OCI-LY1 (cell line): ENCODE measurements at regions not wholly inside any gene's neighbourhood (a gene's known extent, or its start where the extent isn't known, plus 50 kb on each side); places are given as distances from the start of the nearest gene placed in this dataset.

ENCODE experiments used
- H2AFZ ChIP-seq: fragments of 200-600 bp; sonication (generic), shearing (Covaris generic); 2 replicates; pipeline ENCODE4 v1.6.0; 2014; ENCODE audit warnings: antibody characterized with exemption, mild to moderate bottlenecking, low read length
- H3F3A ChIP-seq: fragments of 200-600 bp; sonication (generic), shearing (Covaris generic); 2 replicates; pipeline ENCODE4 v1.6.0; 2014; ENCODE audit warnings: mild to moderate bottlenecking, antibody characterized with exemption, low read length, moderate library complexity; ENCODE audit not compliant: insufficient read depth
- H3K27ac ChIP-seq: fragments of 200-600 bp; sonication (generic); 2 replicates; pipeline ENCODE4 v1.5.1; 2014; ENCODE audit warnings: low read length, mixed run types, mild to moderate bottlenecking, low read depth; ENCODE audit not compliant: poor library complexity, severe bottlenecking
- H3K27me3 ChIP-seq: fragments of 200-600 bp; sonication (generic); 2 replicates; pipeline ENCODE4 v1.6.0; 2014; ENCODE audit warnings: antibody characterized with exemption, mild to moderate bottlenecking, low read length, moderate library complexity; ENCODE audit not compliant: insufficient read depth
- H3K36me3 ChIP-seq: fragments of 200-600 bp; sonication (generic); 2 replicates; pipeline ENCODE4 v1.6.1; 2014; ENCODE audit warnings: mild to moderate bottlenecking, antibody characterized with exemption, low read length, moderate library complexity, mixed read lengths; ENCODE audit not compliant: insufficient read depth
- H3K4me1 ChIP-seq: fragments of 200-600 bp; sonication (generic); 2 replicates; pipeline ENCODE4 v1.5.1; 2014; ENCODE audit warnings: mild to moderate bottlenecking, low read length, moderate library complexity; ENCODE audit not compliant: insufficient read depth, severe bottlenecking
- H3K4me2 ChIP-seq: fragments of 200-600 bp; sonication (generic), shearing (Covaris generic); 2 replicates; pipeline ENCODE4 v1.6.1; 2014; ENCODE audit warnings: low read length
- H3K4me3 ChIP-seq: fragments of 200-600 bp; sonication (generic); 2 replicates; pipeline ENCODE4 v1.5.1; 2014; ENCODE audit warnings: low read length, low read depth, mild to moderate bottlenecking, mixed read lengths; ENCODE audit not compliant: poor library complexity, severe bottlenecking
- H3K79me2 ChIP-seq: fragments of 200-600 bp; shearing (Covaris generic); 2 replicates; pipeline ENCODE4 v1.6.1; 2016; ENCODE audit warnings: mixed run types, low read length, mixed read lengths; ENCODE audit not compliant: insufficient read depth
- H3K9ac ChIP-seq: fragments of 200-600 bp; sonication (generic), shearing (Covaris generic); 2 replicates; pipeline ENCODE4 v1.6.1; 2014; ENCODE audit warnings: mild to moderate bottlenecking, low read length, mixed read lengths
- H3K9me2 ChIP-seq: fragments of 200-600 bp; sonication (generic), shearing (Covaris generic); 2 replicates; pipeline ENCODE4 v1.6.1; 2014; ENCODE audit warnings: low read depth, mild to moderate bottlenecking, low read length, mixed read lengths
- H3K9me3 ChIP-seq: fragments of 200-600 bp; shearing (Covaris generic); 2 replicates; pipeline ENCODE4 v1.6.1; 2014; ENCODE audit warnings: low read length, mixed read lengths
- H4K20me1 ChIP-seq: fragments of 200-600 bp; sonication (generic), shearing (Covaris generic); 2 replicates; pipeline ENCODE4 v1.6.0; 2016; ENCODE audit warnings: mild to moderate bottlenecking, low read length; ENCODE audit not compliant: insufficient read depth
- CTCF ChIP-seq: fragments of 200-600 bp; sonication (generic), shearing (Covaris generic); IDR thresholded peaks from 2 replicates; pipeline ENCODE4 v1.5.1; 2017; ENCODE audit warnings: mild to moderate bottlenecking, antibody characterized with exemption, low read length, moderate library complexity, mixed read lengths
- EZH2 ChIP-seq: fragments of 200-600 bp; sonication (generic), shearing (Covaris generic); IDR thresholded peaks from 2 replicates; pipeline ENCODE4 v1.8.0; 2017; ENCODE audit warnings: borderline replicate concordance, mixed run types, mild to moderate bottlenecking, antibody characterized with exemption, low read length, moderate library complexity, mixed read lengths

- Histone ChIP-seq H3K4me1 (no peaks in the 10 kb centered on the region), H3K27me3 (no peaks in the 10 kb centered on the region), H3K9me2 (no peaks in the 10 kb centered on the region), H3F3A (no peaks in the 10 kb centered on the region), H3K4me3 (no peak overlapping the region), H3K27ac (no peak overlapping the region), H4K20me1 (no peaks in the 10 kb centered on the region), H3K9ac (no peak overlapping the region), H3K9me3 (no peaks in the 10 kb centered on the region), H3K4me2 (no peak overlapping the region), H3K79me2 (no peaks in the 10 kb centered on the region), H3K36me3 (no peaks in the 10 kb centered on the region), H2AFZ (no peak overlapping the region)
- TF ChIP-seq CTCF (no peak), EZH2 (no peak)
Measured at GRCh38 chr6:10128721-10129120, 286.2 kb downstream of the TFAP2A start.

- no peaks in the 10 kb centered on the region for H3K36me3 ChIP-seq
- no peaks in the 10 kb centered on the region for H4K20me1 ChIP-seq
- no peaks in the 10 kb centered on the region for H3K4me1 ChIP-seq
- TF ChIP-seq CTCF (no peak), EZH2 (no peak)
- no peak overlapping the region for H3K27ac ChIP-seq
- H3K9me2 ChIP-seq = no peaks in the 10 kb centered on the region
- H3K79me2 ChIP-seq = no peaks in the 10 kb centered on the region
- no peaks in the 10 kb centered on the region for H3K27me3 ChIP-seq
- H3K4me3 ChIP-seq = no peak overlapping the region
- no peak overlapping the region for H2AFZ ChIP-seq
- no peak overlapping the region for H3K9ac ChIP-seq
- no peaks in the 10 kb centered on the region for H3F3A ChIP-seq
- no peaks in the 10 kb centered on the region for H3K9me3 ChIP-seq
- H3K4me2 ChIP-seq = no peak overlapping the region
Measured at GRCh38 chr6:10122164-10122563, 292.7 kb downstream of the TFAP2A start.

GRCh38 chr6:10112871-10113549 is 301.9 kb downstream of the TFAP2A start:
- Histone ChIP-seq H2AFZ (no peak overlapping the region), H3K4me1 (no peaks in the 10 kb centered on the region), H3F3A (no peaks in the 10 kb centered on the region), H3K79me2 (no peaks in the 10 kb centered on the region), H3K27me3 (no peaks in the 10 kb centered on the region), H3K27ac (no peak overlapping the region), H4K20me1 (no peaks in the 10 kb centered on the region), H3K4me3 (no peak overlapping the region), H3K36me3 (no peaks in the 10 kb centered on the region), H3K4me2 (no peak overlapping the region), H3K9me2 (no peaks in the 10 kb centered on the region), H3K9ac (no peak overlapping the region), H3K9me3 (no peaks in the 10 kb centered on the region)
- TF ChIP-seq EZH2 = no peak
- TF ChIP-seq CTCF = no peak
